ENCODE measurements at regions not wholly inside any gene's neighbourhood (a gene's known extent, or its start where the extent isn't known, plus 50 kb on each side); places are given as distances from the start of the nearest gene placed in this dataset.

DNA sequence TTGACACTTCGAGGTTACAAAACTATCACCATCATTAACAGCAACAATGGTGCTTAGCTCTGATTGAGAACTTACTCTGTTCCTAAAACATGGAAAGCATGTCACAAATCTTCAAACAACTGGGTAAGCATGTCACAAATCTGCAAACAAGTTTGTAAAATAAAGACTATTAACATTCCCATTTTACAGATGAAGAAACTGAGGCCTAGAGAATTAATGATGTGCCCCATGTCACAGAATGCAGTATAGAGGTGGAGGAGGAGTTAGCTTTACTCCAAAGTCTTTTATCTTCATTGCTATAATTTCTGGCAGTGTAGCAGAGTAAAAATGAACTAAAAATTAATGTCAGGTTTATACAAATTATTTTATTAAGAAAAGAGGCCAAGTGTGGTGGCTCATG lies 73.4 kb downstream of the NR2F2 start:
- ChIA-PET POLR2A (no interaction called here), CTCF (no interaction called here)
- Mint-ChIP-seq H3K36me3 (no peaks in the 10 kb centered on the region), H3K9me3 (peaks cover 0 to 13% (median 2%) of the 10 kb centered on the region in 11 donors), H3K27me3 (peaks cover 27 to 66% (median 52%) of the 10 kb centered on the region in 5 donors), H3K4me1 (peaks cover 0 to 6% (median 1%) of the 10 kb centered on the region in 7 donors), H3K4me3 (no peak overlapping the region), H3K27ac (no peak overlapping the region)
- H3K27me3 ChIP-seq (ENCODE audit: control insufficient read depth in 2 of 2, insufficient read depth in 2 of 2, low read length in 2 of 2), result peaks cover 3 to 8% of the 10 kb centered on the region in 2 donors
- H3K27ac ChIP-seq (ENCODE audit: low read depth, low read length), result no peak overlapping the region
- intact Hi-C loops (cut with micrococcal nuclease), result no loop called here
- H3K4me1 ChIP-seq (ENCODE audit: control insufficient read depth in 2 of 2, insufficient read depth in 2 of 2, low read length in 2 of 2), result no peaks in the 10 kb centered on the region
- H3K36me3 ChIP-seq (ENCODE audit: control insufficient read depth in 2 of 3, insufficient read depth in 3 of 3, low read length in 3 of 3), result no peaks in the 10 kb centered on the region
- no peaks in the 10 kb centered on the region for H3K9me3 ChIP-seq (ENCODE audit: control insufficient read depth in 2 of 3, low read length in 3 of 3)
- ATAC-seq (no peak), DNase-seq (no peak)
- H3K4me3 ChIP-seq (ENCODE audit: low read length), result no peak overlapping the region

- POLR2A ChIA-PET, result no interaction called here
- Mint-ChIP-seq H3K27ac (no peak overlapping the region), H3K9me3 (peaks cover 0 to 13% (median 2%) of the 10 kb centered on the region in 11 donors)
These were observed 74.1 kb downstream of the NR2F2 start for GRCh38 chr15:96404560-96404959.

GRCh38 chr15:96406291-96406690 lies 75.8 kb downstream of the NR2F2 start:
- Mint-ChIP-seq H3K27me3 (peaks cover 48 to 76% (median 70%) of the 10 kb centered on the region in 5 donors), H3K4me1 (peaks cover 0 to 14% (median 8%) of the 10 kb centered on the region in 7 donors), H3K9me3 (peaks cover 0 to 13% (median 4%) of the 10 kb centered on the region in 11 donors), H3K4me3 (no peak overlapping the region), H3K36me3 (no peaks in the 10 kb centered on the region), H3K27ac (no peak overlapping the region)
- intact Hi-C loops (cut with micrococcal nuclease), result no loop called here
- no peaks in the 10 kb centered on the region for H3K36me3 ChIP-seq (ENCODE audit: control insufficient read depth in 2 of 3, insufficient read depth in 3 of 3, low read length in 3 of 3)
- no peaks in the 10 kb centered on the region for H3K9me3 ChIP-seq (ENCODE audit: control insufficient read depth in 2 of 3, low read length in 3 of 3)
- H3K27ac ChIP-seq (ENCODE audit: low read depth, low read length), result no peak overlapping the region
- no peak for ATAC-seq
- peaks cover 3 to 17% of the 10 kb centered on the region in 2 donors for H3K27me3 ChIP-seq (ENCODE audit: control insufficient read depth in 2 of 2, insufficient read depth in 2 of 2, low read length in 2 of 2)
- no peak for DNase-seq
- CTCF ChIA-PET, result no interaction called here
- POLR2A ChIA-PET, result no interaction called here
- no peak overlapping the region for H3K4me3 ChIP-seq (ENCODE audit: low read length)
- H3K4me1 ChIP-seq (ENCODE audit: control insufficient read depth in 2 of 2, insufficient read depth in 2 of 2, low read length in 2 of 2), result no peaks in the 10 kb centered on the region

More at GRCh38 chr15:96404560-96404959, 74.1 kb downstream of the NR2F2 start:
- CTCF ChIA-PET, result interaction anchor here (0.6 kb wide), 1 partner anchor 311 kb away, joined by 3 read pairs; no protein-coding TSS in a partner anchor
- intact Hi-C loops (cut with micrococcal nuclease), result no loop called here
- Histone ChIP-seq H3K27ac (ENCODE audit: low read depth, low read length) (no peak overlapping the region), H3K36me3 (ENCODE audit: control insufficient read depth in 2 of 3, insufficient read depth in 3 of 3, low read length in 3 of 3) (no peaks in the 10 kb centered on the region), H3K4me1 (ENCODE audit: control insufficient read depth in 2 of 2, insufficient read depth in 2 of 2, low read length in 2 of 2) (no peaks in the 10 kb centered on the region), H3K9me3 (ENCODE audit: control insufficient read depth in 2 of 3, low read length in 3 of 3) (no peaks in the 10 kb centered on the region), H3K4me3 (ENCODE audit: low read length) (no peak overlapping the region), H3K27me3 (ENCODE audit: control insufficient read depth in 2 of 2, insufficient read depth in 2 of 2, low read length in 2 of 2) (peaks cover 3 to 11% of the 10 kb centered on the region in 2 donors)
- DNase-seq (no peak), ATAC-seq (no peak)
- H3K27me3 Mint-ChIP-seq, result peaks cover 32 to 64% (median 56%) of the 10 kb centered on the region in 5 donors
- peaks cover 0 to 9% (median 6%) of the 10 kb centered on the region in 7 donors for H3K4me1 Mint-ChIP-seq
- no peaks in the 10 kb centered on the region for H3K36me3 Mint-ChIP-seq
- no peak overlapping the region for H3K4me3 Mint-ChIP-seq

DNA sequence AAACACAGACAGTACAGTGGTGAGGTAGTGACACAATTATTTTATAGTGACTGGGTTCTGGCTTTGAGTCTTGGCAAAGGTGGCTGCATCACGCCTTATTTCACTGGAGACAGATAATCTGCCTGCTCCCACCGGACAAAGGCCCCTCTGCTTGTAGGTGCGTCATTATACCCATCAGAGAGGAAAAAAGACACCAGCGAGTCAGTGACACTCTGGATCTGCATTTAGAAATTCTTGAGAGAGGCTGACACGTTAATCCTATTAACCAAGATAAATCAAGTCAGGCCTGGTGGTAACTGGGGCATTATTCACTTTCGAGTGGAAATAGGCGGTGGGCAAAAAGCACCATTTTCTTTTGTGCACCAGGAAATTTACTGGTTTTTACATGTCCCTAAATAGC lies 76.2 kb downstream of the NR2F2 start:
- H3K36me3 ChIP-seq (ENCODE audit: control insufficient read depth in 2 of 3, insufficient read depth in 3 of 3, low read length in 3 of 3), result no peaks in the 10 kb centered on the region
- ChIA-PET POLR2A (no interaction called here), CTCF (no interaction called here)
- Mint-ChIP-seq H3K27ac (no peak overlapping the region), H3K27me3 (peaks cover 52 to 78% (median 72%) of the 10 kb centered on the region in 5 donors), H3K9me3 (peaks cover 0 to 13% (median 4%) of the 10 kb centered on the region in 11 donors), H3K36me3 (no peaks in the 10 kb centered on the region), H3K4me3 (no peak overlapping the region), H3K4me1 (peaks cover 0 to 14% (median 8%) of the 10 kb centered on the region in 7 donors)
- H3K4me3 ChIP-seq (ENCODE audit: low read length), result no peak overlapping the region
- no peak overlapping the region for H3K27ac ChIP-seq (ENCODE audit: low read depth, low read length)
- H3K9me3 ChIP-seq (ENCODE audit: control insufficient read depth in 2 of 3, low read length in 3 of 3), result no peaks in the 10 kb centered on the region
- H3K4me1 ChIP-seq (ENCODE audit: control insufficient read depth in 2 of 2, insufficient read depth in 2 of 2, low read length in 2 of 2), result no peaks in the 10 kb centered on the region
- ATAC-seq (no peak), DNase-seq (no peak)
- intact Hi-C loops (cut with micrococcal nuclease), result no loop called here
- peaks cover 3 to 20% of the 10 kb centered on the region in 2 donors for H3K27me3 ChIP-seq (ENCODE audit: control insufficient read depth in 2 of 2, insufficient read depth in 2 of 2, low read length in 2 of 2)

DNA sequence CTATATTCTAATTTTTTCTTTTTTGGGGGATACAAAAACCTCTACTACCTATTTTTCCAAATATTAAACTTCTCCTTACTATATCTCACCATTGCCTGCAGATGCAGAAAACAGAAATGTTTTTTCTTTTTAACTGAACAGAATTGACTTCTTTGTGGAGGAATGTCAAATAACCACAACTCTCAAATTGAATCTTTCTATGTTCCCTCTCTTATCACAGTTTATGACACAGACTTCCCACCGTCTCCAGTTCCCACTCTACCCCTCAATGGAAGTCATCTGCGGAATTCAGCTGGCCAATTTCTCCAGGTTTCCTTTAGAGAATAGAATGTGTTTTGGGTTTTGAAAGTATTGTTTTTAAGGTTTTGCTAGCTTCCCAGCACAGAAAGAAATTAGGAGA lies 77.0 kb downstream of the NR2F2 start:
- Mint-ChIP-seq H3K36me3 (no peaks in the 10 kb centered on the region), H3K4me3 (peak overlapping the region in 2 of 10 donors; percentile 11 to 49), H3K4me1 (peaks cover 0 to 14% (median 8%) of the 10 kb centered on the region in 7 donors), H3K27ac (no peak overlapping the region), H3K27me3 (peaks cover 57 to 78% (median 72%) of the 10 kb centered on the region in 5 donors), H3K9me3 (peaks cover 0 to 11% (median 2%) of the 10 kb centered on the region in 11 donors)
- ChIA-PET POLR2A (no interaction called here), CTCF (no interaction called here)
- no peak for DNase-seq
- no peak for ATAC-seq
- Histone ChIP-seq H3K4me3 (ENCODE audit: low read length) (no peak overlapping the region), H3K4me1 (ENCODE audit: control insufficient read depth in 2 of 2, insufficient read depth in 2 of 2, low read length in 2 of 2) (no peaks in the 10 kb centered on the region), H3K36me3 (ENCODE audit: control insufficient read depth in 2 of 3, insufficient read depth in 3 of 3, low read length in 3 of 3) (no peaks in the 10 kb centered on the region), H3K9me3 (ENCODE audit: control insufficient read depth in 2 of 3, low read length in 3 of 3) (no peaks in the 10 kb centered on the region), H3K27ac (ENCODE audit: low read depth, low read length) (no peak overlapping the region), H3K27me3 (ENCODE audit: control insufficient read depth in 2 of 2, insufficient read depth in 2 of 2, low read length in 2 of 2) (peaks cover 3 to 22% of the 10 kb centered on the region in 2 donors)
- intact Hi-C loops (cut with micrococcal nuclease), result no loop called here

GRCh38 chr15:96408591-96409183 lies 78.2 kb downstream of the NR2F2 start:
- Mint-ChIP-seq H3K9me3 (peaks cover 0 to 12% (median 2%) of the 10 kb centered on the region in 11 donors), H3K27ac (peak overlapping the region in 1 of 9 donors; percentile 74), H3K4me1 (peaks cover 0 to 14% (median 8%) of the 10 kb centered on the region in 7 donors), H3K36me3 (no peaks in the 10 kb centered on the region), H3K27me3 (peaks cover 68 to 82% (median 76%) of the 10 kb centered on the region in 5 donors), H3K4me3 (peak overlapping the region in 1 of 10 donors; percentile 57)
- H3K27ac ChIP-seq (ENCODE audit: low read depth, low read length), result no peak overlapping the region
- H3K4me3 ChIP-seq (ENCODE audit: low read length), result no peak overlapping the region
- H3K4me1 ChIP-seq (ENCODE audit: control insufficient read depth in 2 of 2, insufficient read depth in 2 of 2, low read length in 2 of 2), result no peaks in the 10 kb centered on the region
- no peak for DNase-seq
- POLR2A ChIA-PET, result no interaction called here
- no peak for ATAC-seq
- peaks cover 3 to 22% of the 10 kb centered on the region in 2 donors for H3K27me3 ChIP-seq (ENCODE audit: control insufficient read depth in 2 of 2, insufficient read depth in 2 of 2, low read length in 2 of 2)
- intact Hi-C loops (cut with micrococcal nuclease), result no loop called here
- CTCF ChIA-PET, result no interaction called here
- H3K9me3 ChIP-seq (ENCODE audit: control insufficient read depth in 2 of 3, low read length in 3 of 3), result no peaks in the 10 kb centered on the region
- H3K36me3 ChIP-seq (ENCODE audit: control insufficient read depth in 2 of 3, insufficient read depth in 3 of 3, low read length in 3 of 3), result no peaks in the 10 kb centered on the region
